ENCODE measurements at regions not wholly inside any gene's neighbourhood (a gene's known extent, or its start where the extent isn't known, plus 50 kb on each side); places are given as distances from the start of the nearest gene placed in this dataset.
"Not testable (repeated sequence)": the region's sequence is repeated elsewhere in the genome, so short reads cannot be mapped to it uniquely, and the experiment has no call there.

GRCh38 chr14:86072116-86072894, 542.4 kb downstream of the FLRT2 start:
- intact Hi-C loops (cut with DNase I): no loop called here

DNA sequence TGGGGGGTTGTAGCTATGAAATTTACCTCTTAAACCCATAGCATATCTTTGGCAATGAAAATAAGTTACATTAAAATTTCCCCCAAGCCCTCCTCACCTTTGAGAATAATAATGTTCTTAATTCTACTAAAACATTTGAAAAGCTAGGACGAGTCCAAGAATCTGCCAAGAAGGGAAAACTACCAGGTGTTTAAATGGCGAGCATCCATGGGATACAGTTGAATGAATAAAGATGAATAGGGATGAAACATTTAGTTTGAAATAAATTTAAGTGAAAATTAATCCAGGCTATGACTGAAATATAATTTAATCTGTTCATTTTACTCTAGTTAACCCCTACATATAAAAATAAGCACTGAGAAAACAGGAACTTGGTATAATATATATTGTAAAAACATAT, 536.7 kb downstream of the FLRT2 start:
- Histone ChIP-seq H3K9me3 (no peaks in the 10 kb centered on the region), H3K27ac (no peak overlapping the region), H3K36me3 (no peaks in the 10 kb centered on the region), H3K27me3 (no peaks in the 10 kb centered on the region), H3K4me1 (no peaks in the 10 kb centered on the region), H3K4me3 (no peak overlapping the region)
- DNase-seq (no peak), ATAC-seq (no peak)
- intact Hi-C loops (cut with DNase I): no loop called here
- TF ChIP-seq, protein P1, sequence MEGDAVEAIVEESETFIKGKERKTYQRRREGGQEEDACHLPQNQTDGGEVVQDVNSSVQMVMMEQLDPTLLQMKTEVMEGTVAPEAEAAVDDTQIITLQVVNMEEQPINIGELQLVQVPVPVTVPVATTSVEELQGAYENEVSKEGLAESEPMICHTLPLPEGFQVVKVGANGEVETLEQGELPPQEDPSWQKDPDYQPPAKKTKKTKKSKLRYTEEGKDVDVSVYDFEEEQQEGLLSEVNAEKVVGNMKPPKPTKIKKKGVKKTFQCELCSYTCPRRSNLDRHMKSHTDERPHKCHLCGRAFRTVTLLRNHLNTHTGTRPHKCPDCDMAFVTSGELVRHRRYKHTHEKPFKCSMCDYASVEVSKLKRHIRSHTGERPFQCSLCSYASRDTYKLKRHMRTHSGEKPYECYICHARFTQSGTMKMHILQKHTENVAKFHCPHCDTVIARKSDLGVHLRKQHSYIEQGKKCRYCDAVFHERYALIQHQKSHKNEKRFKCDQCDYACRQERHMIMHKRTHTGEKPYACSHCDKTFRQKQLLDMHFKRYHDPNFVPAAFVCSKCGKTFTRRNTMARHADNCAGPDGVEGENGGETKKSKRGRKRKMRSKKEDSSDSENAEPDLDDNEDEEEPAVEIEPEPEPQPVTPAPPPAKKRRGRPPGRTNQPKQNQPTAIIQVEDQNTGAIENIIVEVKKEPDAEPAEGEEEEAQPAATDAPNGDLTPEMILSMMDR (IDR thresholded peaks at IDR 0.05): no peak
- no peak for TF ChIP-seq POLR2A (IDR thresholded peaks at IDR 0.05)
- 52% methylated on average over 2 of the region's 2 CpGs for WGBS (ENCODE audit: insufficient coverage, low coverage, low lambda C conversion rate, missing lambda C conversion rate)

More at GRCh38 chr14:86072116-86072894, 542.4 kb downstream of the FLRT2 start:
- TF ChIP-seq, protein P1 (IDR thresholded peaks at IDR 0.05): no peak
- no peak for TF ChIP-seq POLR2A (IDR thresholded peaks at IDR 0.05)
- no peaks in the 10 kb centered on the region for H3K4me1 ChIP-seq
- H3K27me3 ChIP-seq: no peaks in the 10 kb centered on the region
- H3K4me3 ChIP-seq: no peak overlapping the region
- DNase-seq (no peak), ATAC-seq (no peak)
- WGBS (ENCODE audit: insufficient coverage, low coverage, low lambda C conversion rate, missing lambda C conversion rate): 37% methylated on average over 5 of the region's 5 CpGs
- H3K27ac ChIP-seq: no peak overlapping the region
- no peaks in the 10 kb centered on the region for H3K36me3 ChIP-seq
- H3K9me3 ChIP-seq: no peaks in the 10 kb centered on the region

GRCh38 chr14:86065407-86065806, 535.5 kb downstream of the FLRT2 start:
- DNase-seq: no peak
- H3K27ac ChIP-seq: no peak overlapping the region
- no peaks in the 10 kb centered on the region for H3K4me1 ChIP-seq
- H3K9me3 ChIP-seq: no peaks in the 10 kb centered on the region
- no peaks in the 10 kb centered on the region for H3K27me3 ChIP-seq
- 53% methylated on average over 3 of the region's 3 CpGs for WGBS (ENCODE audit: insufficient coverage, low coverage, low lambda C conversion rate, missing lambda C conversion rate)
- no peak for ATAC-seq
- intact Hi-C loops (cut with DNase I): no loop called here
- no peak for TF ChIP-seq POLR2A (IDR thresholded peaks at IDR 0.05)
- TF ChIP-seq, protein P1 (IDR thresholded peaks at IDR 0.05): no peak
- H3K36me3 ChIP-seq: no peaks in the 10 kb centered on the region
- H3K4me3 ChIP-seq: no peak overlapping the region

DNA sequence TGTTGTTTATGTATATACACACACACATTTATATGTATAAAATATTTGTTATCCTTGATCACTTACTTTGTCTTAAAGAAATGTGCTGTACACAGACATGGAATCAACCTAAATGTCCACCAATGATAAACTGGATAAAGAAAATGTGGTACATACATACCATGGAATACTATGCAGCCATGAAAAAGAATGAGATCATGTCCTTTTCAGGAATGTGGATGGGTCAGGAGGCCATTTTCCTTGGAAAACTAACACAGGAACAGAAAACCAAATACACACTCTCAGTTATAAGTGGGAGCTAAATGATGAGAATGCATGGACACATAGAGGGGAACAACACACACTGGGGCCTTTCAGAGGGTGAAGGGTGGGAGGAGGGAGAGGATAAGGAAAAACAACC, 534.7 kb downstream of the FLRT2 start:
- H3K4me3 ChIP-seq; H3K36me3 ChIP-seq; intact Hi-C loops (cut with DNase I); H3K27me3 ChIP-seq; H3K9me3 ChIP-seq; H3K27ac ChIP-seq; ATAC-seq; H3K4me1 ChIP-seq; DNase-seq: not testable (repeated sequence)

- Histone ChIP-seq H3K27ac (no peak overlapping the region), H3K4me3 (no peak overlapping the region), H3K27me3 (no peaks in the 10 kb centered on the region), H3K36me3 (no peaks in the 10 kb centered on the region), H3K9me3 (no peaks in the 10 kb centered on the region), H3K4me1 (no peaks in the 10 kb centered on the region)
- ATAC-seq (peak; percentile 43 to 70 (median 54)), DNase-seq (no peak)
- TF ChIP-seq, protein P1 (IDR thresholded peaks at IDR 0.05): peak; percentile 67 to 76 (median 70)
- TF ChIP-seq POLR2A (IDR thresholded peaks at IDR 0.05): no peak
- WGBS (ENCODE audit: insufficient coverage, low coverage, low lambda C conversion rate, missing lambda C conversion rate): 52% methylated on average over 3 of the region's 3 CpGs
- intact Hi-C loops (cut with DNase I): no loop called here
Measured at GRCh38 chr14:86057018-86057667, 527.2 kb downstream of the FLRT2 start.

Data from right lobe of liver (tissue), 6 donors.